HEK293T (cell line): ENCODE measurements at regions not wholly inside any gene's neighbourhood (a gene's known extent, or its start where the extent isn't known, plus 50 kb on each side); places are given as distances from the start of the nearest gene placed in this dataset.

Experiments used
- BHLHE40 ChIP-seq: fragments of 450-650 bp; IDR thresholded peaks from 2 replicates; pipeline ENCODE4 v1.6.1; 2016; ENCODE audit warnings: mild to moderate bottlenecking, moderate library complexity, borderline replicate concordance
- ELF4 ChIP-seq: fragments of 450-650 bp; IDR thresholded peaks from 2 replicates; pipeline ENCODE4 v1.6.1; 2017; ENCODE audit warnings: antibody characterized with exemption
- NFRKB ChIP-seq: fragments of 450-650 bp; IDR thresholded peaks from 2 replicates; pipeline ENCODE4 v1.6.1; 2016; ENCODE audit warnings: mild to moderate bottlenecking, moderate library complexity
- PKNOX1 ChIP-seq: fragments of 450-650 bp; IDR thresholded peaks from 2 replicates; pipeline ENCODE4 v1.6.1; 2016
- SP1 ChIP-seq: fragments of 450-650 bp; IDR thresholded peaks from 2 replicates; pipeline ENCODE4 v1.6.1; 2017
- SUZ12 ChIP-seq: fragments of 450-650 bp; IDR thresholded peaks from 2 replicates; pipeline ENCODE4 v1.6.1; 2016; ENCODE audit warnings: mild to moderate bottlenecking
- TARDBP ChIP-seq: fragments of 450-650 bp; IDR thresholded peaks from 2 replicates; pipeline ENCODE4 v1.6.1; 2016

DNA sequence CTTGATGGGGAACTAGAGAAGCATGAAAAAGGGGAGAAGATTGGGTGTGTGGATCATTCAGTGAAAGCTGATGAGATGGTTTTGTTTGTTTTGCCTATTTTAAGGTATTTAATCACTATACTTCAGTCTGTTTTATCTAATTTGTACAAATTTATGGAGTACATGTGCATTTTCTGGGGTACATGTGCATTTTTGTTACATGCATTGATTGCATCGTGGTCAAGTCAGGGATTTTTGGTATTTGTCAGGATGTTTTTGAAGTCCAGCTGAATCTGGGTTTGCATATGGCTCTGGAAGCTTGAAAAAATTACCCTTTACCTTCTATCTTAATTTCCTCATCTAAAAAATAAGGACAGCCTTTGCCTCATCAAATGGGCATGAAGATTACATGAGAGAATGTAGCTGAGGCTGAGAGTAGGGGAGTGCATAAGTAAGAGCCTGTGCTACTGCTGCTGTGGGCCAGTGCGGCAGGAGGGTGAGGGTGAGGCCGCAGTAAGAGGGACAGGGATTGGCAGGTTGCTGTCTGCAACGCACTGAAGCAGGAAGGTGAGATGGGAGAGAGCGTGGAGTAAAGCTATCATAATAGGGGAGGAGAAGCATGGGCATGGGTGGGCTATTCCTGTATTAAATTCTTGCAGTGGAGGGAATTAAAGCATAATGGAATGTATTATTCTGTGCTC is 139.8 kb downstream of the NPR3 start:
- TF ChIP-seq SUZ12 (no peak), ELF4 (no peak), NFRKB (no peak), TARDBP (no peak), PKNOX1 (no peak), BHLHE40 (no peak), SP1 (no peak)
